ENCODE measurements at regions not wholly inside any gene's neighbourhood (a gene's known extent, or its start where the extent isn't known, plus 50 kb on each side); places are given as distances from the start of the nearest gene placed in this dataset.

DNA sequence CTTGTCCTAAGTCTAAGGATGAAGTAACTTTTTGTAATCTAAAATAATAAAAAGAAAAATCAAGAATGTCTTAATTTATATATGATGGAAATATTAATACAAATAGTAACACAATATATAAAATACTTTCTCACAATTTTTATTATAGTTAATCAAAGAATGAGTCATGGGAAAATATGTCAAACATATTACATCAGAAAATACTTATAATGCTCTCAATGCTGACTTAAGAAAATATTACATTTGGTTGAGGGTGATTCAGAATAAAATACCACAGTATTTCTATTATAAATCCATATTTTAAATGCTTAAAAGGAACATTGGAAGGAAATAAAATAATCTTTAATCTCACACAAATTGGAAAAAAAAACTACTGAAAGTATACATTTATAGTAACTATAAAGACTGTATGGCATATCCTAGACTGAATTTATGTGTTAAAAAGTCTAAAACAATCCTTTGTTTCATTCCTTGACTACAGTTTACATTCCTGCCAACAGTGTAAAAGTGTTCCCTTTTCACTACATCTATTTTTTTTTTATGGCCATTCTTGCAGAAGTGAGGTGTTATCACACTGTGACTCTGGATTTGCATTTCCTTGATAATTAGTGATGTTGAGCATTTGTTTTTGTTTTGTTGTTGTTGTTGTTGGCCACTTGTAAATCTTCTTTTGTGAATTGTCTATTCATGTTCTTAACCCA is 1573.5 kb upstream of the ACVR2A start:
- TF ChIP-seq, protein P1, sequence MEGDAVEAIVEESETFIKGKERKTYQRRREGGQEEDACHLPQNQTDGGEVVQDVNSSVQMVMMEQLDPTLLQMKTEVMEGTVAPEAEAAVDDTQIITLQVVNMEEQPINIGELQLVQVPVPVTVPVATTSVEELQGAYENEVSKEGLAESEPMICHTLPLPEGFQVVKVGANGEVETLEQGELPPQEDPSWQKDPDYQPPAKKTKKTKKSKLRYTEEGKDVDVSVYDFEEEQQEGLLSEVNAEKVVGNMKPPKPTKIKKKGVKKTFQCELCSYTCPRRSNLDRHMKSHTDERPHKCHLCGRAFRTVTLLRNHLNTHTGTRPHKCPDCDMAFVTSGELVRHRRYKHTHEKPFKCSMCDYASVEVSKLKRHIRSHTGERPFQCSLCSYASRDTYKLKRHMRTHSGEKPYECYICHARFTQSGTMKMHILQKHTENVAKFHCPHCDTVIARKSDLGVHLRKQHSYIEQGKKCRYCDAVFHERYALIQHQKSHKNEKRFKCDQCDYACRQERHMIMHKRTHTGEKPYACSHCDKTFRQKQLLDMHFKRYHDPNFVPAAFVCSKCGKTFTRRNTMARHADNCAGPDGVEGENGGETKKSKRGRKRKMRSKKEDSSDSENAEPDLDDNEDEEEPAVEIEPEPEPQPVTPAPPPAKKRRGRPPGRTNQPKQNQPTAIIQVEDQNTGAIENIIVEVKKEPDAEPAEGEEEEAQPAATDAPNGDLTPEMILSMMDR (IDR thresholded peaks at IDR 0.05; ENCODE audit: insufficient read depth, low read depth, low read length) = no peak
- TF ChIP-seq EZH2 (IDR thresholded peaks at IDR 0.05; ENCODE audit: insufficient read depth, low read length) = no peak

All from astrocyte (in vitro differentiated cells and primary cell).